ENCODE measurements at regions not wholly inside any gene's neighbourhood (a gene's known extent, or its start where the extent isn't known, plus 50 kb on each side); places are given as distances from the start of the nearest gene placed in this dataset.
"Not testable (repeated sequence)": the region's sequence is repeated elsewhere in the genome, so short reads cannot be mapped to it uniquely, and the experiment has no call there.

DNA sequence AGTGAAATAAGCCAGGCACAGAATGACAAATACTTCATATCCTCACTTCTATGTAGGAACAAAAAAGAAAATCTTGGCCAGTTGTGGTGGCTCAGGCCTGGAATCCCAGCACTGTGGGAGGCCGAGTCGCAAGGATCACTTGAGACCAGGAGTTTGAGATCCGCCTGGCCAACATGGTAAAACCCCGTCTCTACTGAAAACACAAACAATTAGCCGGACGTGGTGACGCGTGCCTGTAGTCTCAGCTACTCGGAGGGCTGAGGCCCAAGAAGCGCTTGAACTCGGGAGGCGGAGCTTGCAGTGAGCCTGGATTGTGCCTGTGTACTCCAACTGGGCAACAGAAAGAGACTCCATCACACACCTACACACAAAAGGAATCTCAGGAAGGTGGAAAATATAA, 112.3 kb upstream of the HMX1 start:
- H3K27ac ChIP-seq (ENCODE audit: low read depth, low read length); intact Hi-C loops (cut with micrococcal nuclease); H3K9me2 ChIP-seq (ENCODE audit: insufficient read depth); H3K4me2 ChIP-seq (ENCODE audit: low read length); ATAC-seq; DNase-seq (ENCODE audit: low read depth, low spot score); H3K9ac ChIP-seq (ENCODE audit: low read length); H3K79me2 ChIP-seq (ENCODE audit: insufficient read depth, low read length); H3K36me3 ChIP-seq (ENCODE audit: control insufficient read depth in 1 of 2, insufficient read depth in 2 of 2, low read length in 2 of 2); POLR2A ChIA-PET; H3K4me1 ChIP-seq (ENCODE audit: control insufficient read depth in 1 of 2, insufficient read depth in 2 of 2, low read length in 2 of 2); H2AFZ ChIP-seq (ENCODE audit: low read depth, low read length, poor library complexity, severe bottlenecking); CTCF ChIA-PET; H4K20me1 ChIP-seq (ENCODE audit: insufficient read depth); H3K9me3 ChIP-seq (ENCODE audit: control insufficient read depth in 1 of 2, insufficient read depth in 1 of 2, low read depth in 1 of 2, low read length in 2 of 2); H3K27me3 ChIP-seq (ENCODE audit: insufficient read depth, low read length); RAD21 ChIA-PET (ENCODE audit: low non-redundant PET in 1 of 2, low total read pairs in 2 of 2, uncharacterized antibody in 2 of 2, unreplicated experiment in 2 of 2); H3K4me3 ChIP-seq (replicated peaks in 1 of 2; ENCODE audit: low read depth in 1 of 2, low read length in 2 of 2); BruUV-seq (replicated peaks): not testable (repeated sequence)

DNA sequence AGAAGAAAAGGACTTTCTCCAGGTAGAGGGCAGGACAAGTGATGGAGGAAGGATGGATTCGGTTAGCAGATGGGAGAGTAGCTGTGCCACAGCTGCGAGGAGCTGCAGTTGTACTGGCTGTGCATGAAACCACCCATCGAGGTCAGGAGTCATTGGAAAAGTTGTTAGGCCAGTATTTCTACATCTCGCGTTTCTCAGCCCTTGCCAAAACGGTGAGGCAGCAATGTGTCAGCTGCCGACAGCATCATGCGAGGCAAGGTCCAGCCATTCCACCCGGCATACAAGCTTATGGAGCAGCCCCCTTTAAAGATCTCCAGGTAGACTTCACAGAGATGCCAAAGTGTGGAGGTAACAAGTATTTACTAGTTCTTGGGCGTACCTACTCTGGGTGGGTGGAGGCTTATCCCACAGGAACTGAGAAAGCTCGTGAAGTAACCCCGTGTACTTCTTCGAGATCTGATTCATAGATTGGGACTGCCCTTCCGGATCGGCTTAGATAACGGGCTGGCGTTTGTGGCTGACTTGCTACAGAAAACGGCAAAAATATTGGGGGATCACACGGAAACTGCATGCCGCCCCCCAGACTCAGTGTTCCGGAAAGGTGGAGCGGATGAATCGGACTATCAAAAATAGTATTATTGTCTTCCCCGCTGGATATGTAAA, 105.0 kb upstream of the HMX1 start:
- peak overlapping the region; percentile 51 for H3K4me2 ChIP-seq (ENCODE audit: low read length)
- CTCF ChIA-PET: interaction anchor here (0.8 kb wide), 1 partner anchor 24 kb away, joined by 3 read pairs; no protein-coding TSS in a partner anchor
- DNase-seq (ENCODE audit: low read depth, low spot score): peak; percentile 7
- intact Hi-C loops (cut with micrococcal nuclease); H2AFZ ChIP-seq (ENCODE audit: low read depth, low read length, poor library complexity, severe bottlenecking); H4K20me1 ChIP-seq (ENCODE audit: insufficient read depth); H3K27ac ChIP-seq (ENCODE audit: low read depth, low read length); H3K79me2 ChIP-seq (ENCODE audit: insufficient read depth, low read length); BruUV-seq (replicated peaks); H3K4me1 ChIP-seq (ENCODE audit: control insufficient read depth in 1 of 2, insufficient read depth in 2 of 2, low read length in 2 of 2); H3K9ac ChIP-seq (ENCODE audit: low read length); H3K36me3 ChIP-seq (ENCODE audit: control insufficient read depth in 1 of 2, insufficient read depth in 2 of 2, low read length in 2 of 2); H3K9me3 ChIP-seq (ENCODE audit: control insufficient read depth in 1 of 2, insufficient read depth in 1 of 2, low read depth in 1 of 2, low read length in 2 of 2); H3K9me2 ChIP-seq (ENCODE audit: insufficient read depth); ATAC-seq; POLR2A ChIA-PET; H3K27me3 ChIP-seq (ENCODE audit: insufficient read depth, low read length); RAD21 ChIA-PET (ENCODE audit: low non-redundant PET in 1 of 2, low total read pairs in 2 of 2, uncharacterized antibody in 2 of 2, unreplicated experiment in 2 of 2): not testable (repeated sequence)
- H3K4me3 ChIP-seq (replicated peaks in 1 of 2; ENCODE audit: low read depth in 1 of 2, low read length in 2 of 2): peak overlapping the region in 1 of 2 experiments; percentile 18; a peak in 1 of 4 replicates
- TF ChIP-seq MAX (IDR thresholded peaks at IDR 0.05): peak; percentile 59; the same call in 1 of the 2 replicates
- 0 out of 2 replicates have a peak, but pooled peaks have one; percentile 17 for TF ChIP-seq CBX3 (IDR thresholded peaks at IDR 0.05; ENCODE audit: low read depth)
- peak; percentile 19; the same call in 1 of the 2 replicates for TF ChIP-seq FOSL1 (IDR thresholded peaks at IDR 0.05; ENCODE audit: low read depth)

- H3K27ac ChIP-seq (ENCODE audit: low read depth, low read length); H3K9me3 ChIP-seq (ENCODE audit: control insufficient read depth in 1 of 2, insufficient read depth in 1 of 2, low read depth in 1 of 2, low read length in 2 of 2); intact Hi-C loops (cut with micrococcal nuclease); BruUV-seq (replicated peaks); H3K36me3 ChIP-seq (ENCODE audit: control insufficient read depth in 1 of 2, insufficient read depth in 2 of 2, low read length in 2 of 2); H3K27me3 ChIP-seq (ENCODE audit: insufficient read depth, low read length); H3K4me2 ChIP-seq (ENCODE audit: low read length); H3K9me2 ChIP-seq (ENCODE audit: insufficient read depth); H3K79me2 ChIP-seq (ENCODE audit: insufficient read depth, low read length); CTCF ChIA-PET; RAD21 ChIA-PET (ENCODE audit: low non-redundant PET in 1 of 2, low total read pairs in 2 of 2, uncharacterized antibody in 2 of 2, unreplicated experiment in 2 of 2); POLR2A ChIA-PET; H3K9ac ChIP-seq (ENCODE audit: low read length); ATAC-seq; H3K4me3 ChIP-seq (replicated peaks in 1 of 2; ENCODE audit: low read depth in 1 of 2, low read length in 2 of 2); DNase-seq (ENCODE audit: low read depth, low spot score); H3K4me1 ChIP-seq (ENCODE audit: control insufficient read depth in 1 of 2, insufficient read depth in 2 of 2, low read length in 2 of 2); H2AFZ ChIP-seq (ENCODE audit: low read depth, low read length, poor library complexity, severe bottlenecking); H4K20me1 ChIP-seq (ENCODE audit: insufficient read depth): not testable (repeated sequence)
Measured at GRCh38 chr4:8972635-8973034, 101.0 kb upstream of the HMX1 start.

DNA sequence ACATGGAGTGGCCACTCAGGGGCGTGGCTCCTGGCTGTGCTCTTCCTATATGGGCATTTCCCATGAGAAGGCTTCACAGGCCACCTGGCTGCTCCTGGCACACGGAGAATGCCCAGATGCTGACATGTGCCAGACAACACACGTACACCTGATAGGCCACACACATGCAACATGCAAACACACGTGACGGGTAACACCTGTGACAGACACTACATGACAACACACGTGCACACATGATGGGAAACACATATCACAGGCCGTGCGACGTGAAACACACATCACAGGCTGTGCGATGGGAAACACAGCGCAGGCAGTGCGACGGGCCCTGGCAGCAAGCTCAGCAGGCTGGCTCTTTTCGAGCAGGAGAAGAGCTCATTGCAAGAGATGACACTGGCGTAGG, 94.3 kb upstream of the HMX1 start:
- intact Hi-C loops (cut with micrococcal nuclease); H3K4me3 ChIP-seq (replicated peaks in 1 of 2; ENCODE audit: low read depth in 1 of 2, low read length in 2 of 2); H4K20me1 ChIP-seq (ENCODE audit: insufficient read depth); H3K27me3 ChIP-seq (ENCODE audit: insufficient read depth, low read length); H3K9me2 ChIP-seq (ENCODE audit: insufficient read depth); H3K27ac ChIP-seq (ENCODE audit: low read depth, low read length); H3K9ac ChIP-seq (ENCODE audit: low read length); DNase-seq (ENCODE audit: low read depth, low spot score); H2AFZ ChIP-seq (ENCODE audit: low read depth, low read length, poor library complexity, severe bottlenecking); RAD21 ChIA-PET (ENCODE audit: low non-redundant PET in 1 of 2, low total read pairs in 2 of 2, uncharacterized antibody in 2 of 2, unreplicated experiment in 2 of 2); ATAC-seq; H3K36me3 ChIP-seq (ENCODE audit: control insufficient read depth in 1 of 2, insufficient read depth in 2 of 2, low read length in 2 of 2); H3K79me2 ChIP-seq (ENCODE audit: insufficient read depth, low read length); POLR2A ChIA-PET; H3K9me3 ChIP-seq (ENCODE audit: control insufficient read depth in 1 of 2, insufficient read depth in 1 of 2, low read depth in 1 of 2, low read length in 2 of 2); H3K4me1 ChIP-seq (ENCODE audit: control insufficient read depth in 1 of 2, insufficient read depth in 2 of 2, low read length in 2 of 2); BruUV-seq (replicated peaks); CTCF ChIA-PET; H3K4me2 ChIP-seq (ENCODE audit: low read length): not testable (repeated sequence)

Measured in HCT116 (cell line).